Ishikawa (cell line): ENCODE measurements at regions not wholly inside any gene's neighbourhood (a gene's known extent, or its start where the extent isn't known, plus 50 kb on each side); places are given as distances from the start of the nearest gene placed in this dataset.

Experiments
- CEBPB ChIP-seq: IDR thresholded peaks from 2 replicates; pipeline ENCODE4 v1.6.1; 2012
- CREB1 ChIP-seq: IDR thresholded peaks from 2 replicates; pipeline ENCODE4 v1.6.1; 2012; ENCODE audit warnings: low read depth
- EGR1 ChIP-seq: IDR thresholded peaks from 2 replicates; pipeline ENCODE4 v1.6.1; 2012
- EP300 ChIP-seq: IDR thresholded peaks from 2 replicates; pipeline ENCODE4 v1.6.1; 2012; ENCODE audit warnings: borderline replicate concordance
- FOXM1 ChIP-seq: IDR thresholded peaks from 2 replicates; pipeline ENCODE4 v1.6.1; 2012; ENCODE audit warnings: low read depth, borderline replicate concordance
- MAX ChIP-seq: IDR thresholded peaks from 2 replicates; pipeline ENCODE4 v1.6.1; 2012
- NFIC ChIP-seq: IDR thresholded peaks from 2 replicates; pipeline ENCODE4 v1.6.1; 2012
- RAD21 ChIP-seq: IDR thresholded peaks from 2 replicates; pipeline ENCODE4 v1.6.1; 2012; ENCODE audit warnings: low read depth
- REST ChIP-seq: IDR thresholded peaks from 2 replicates; pipeline ENCODE4 v1.6.1; 2012; ENCODE audit warnings: low read depth, mild to moderate bottlenecking
- TAF1 ChIP-seq: IDR thresholded peaks from 2 replicates; pipeline ENCODE4 v1.6.1; 2012; ENCODE audit warnings: low read depth, mild to moderate bottlenecking
- TCF12 ChIP-seq: IDR thresholded peaks from 2 replicates; pipeline ENCODE4 v1.6.1; 2012; ENCODE audit warnings: low read depth
- TEAD4 ChIP-seq: IDR thresholded peaks from 2 replicates; pipeline ENCODE4 v1.6.1; 2012
- USF1 ChIP-seq: IDR thresholded peaks from 2 replicates; pipeline ENCODE4 v1.6.1; 2012
- YY1 ChIP-seq: IDR thresholded peaks from 2 replicates; pipeline ENCODE4 v1.6.1; 2012; ENCODE audit warnings: low read depth
- ZBTB7A ChIP-seq: IDR thresholded peaks from 2 replicates; pipeline ENCODE4 v1.6.1; 2012; ENCODE audit warnings: low read depth

GRCh38 chr5:122638581-122638980, 136.3 kb upstream of the SNX2 start:
- no peak for TF ChIP-seq USF1
- TF ChIP-seq NFIC, result no peak
- no peak for TF ChIP-seq EP300
- no peak for TF ChIP-seq CREB1
- no peak for TF ChIP-seq RAD21
- TF ChIP-seq FOXM1, result no peak
- no peak for TF ChIP-seq EGR1
- TF ChIP-seq TAF1, result no peak
- TF ChIP-seq TEAD4, result no peak

GRCh38 chr5:122639033-122639432, 135.8 kb upstream of the SNX2 start:
- no peak for TF ChIP-seq TCF12

DNA sequence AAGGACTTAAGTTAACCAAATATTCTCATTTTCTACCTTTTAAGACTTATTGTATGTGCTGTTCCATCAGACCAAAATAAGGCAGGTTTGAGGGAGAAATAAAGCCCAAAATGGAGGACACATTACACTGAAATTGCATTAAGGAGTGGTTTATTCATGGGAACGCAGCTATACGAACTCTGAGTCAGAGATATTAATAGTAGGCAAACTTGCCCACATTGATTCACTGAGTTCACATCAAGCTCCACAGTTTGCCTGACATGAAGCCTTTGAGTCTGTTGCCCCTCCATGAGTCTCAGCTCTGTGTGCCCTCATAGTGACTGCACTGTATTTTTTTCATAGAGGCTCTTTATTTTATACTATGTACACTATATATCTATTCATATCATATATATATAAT, 135.0 kb upstream of the SNX2 start:
- no peak for TF ChIP-seq EGR1
- no peak for TF ChIP-seq ZBTB7A
- TF ChIP-seq MAX, result no peak
- TF ChIP-seq TEAD4, result no peak
- no peak for TF ChIP-seq NFIC

DNA sequence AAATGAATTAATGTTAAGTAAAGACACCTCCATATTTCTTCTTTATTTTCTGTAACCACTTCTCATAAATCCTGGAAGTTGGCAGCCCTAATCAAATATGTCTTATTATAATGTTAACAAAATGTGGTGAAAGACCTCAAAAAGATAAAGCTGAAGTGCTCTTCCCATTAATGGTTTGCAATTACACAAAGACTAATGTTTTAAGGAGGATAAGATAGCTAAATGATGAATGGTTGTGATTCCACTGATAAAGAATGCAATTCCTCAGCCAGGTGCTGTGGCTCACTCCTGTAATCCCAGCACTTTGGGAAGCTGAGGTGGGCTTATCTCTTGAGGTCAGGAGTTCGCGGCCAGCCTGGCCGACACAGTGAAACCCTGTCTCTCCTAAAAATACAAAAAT, 125.8 kb upstream of the SNX2 start:
- TF ChIP-seq EP300, result no peak
- TF ChIP-seq MAX, result no peak
- TF ChIP-seq YY1, result no peak
- no peak for TF ChIP-seq REST
- no peak for TF ChIP-seq RAD21
- TF ChIP-seq TEAD4, result no peak
- TF ChIP-seq TAF1, result no peak
- TF ChIP-seq EGR1, result no peak
- TF ChIP-seq CEBPB, result no peak
- TF ChIP-seq USF1, result no peak
- no peak for TF ChIP-seq NFIC
- TF ChIP-seq CREB1, result no peak
- no peak for TF ChIP-seq FOXM1
- no peak for TF ChIP-seq ZBTB7A
- no peak for TF ChIP-seq TCF12

- TF ChIP-seq EGR1, result no peak
- no peak for TF ChIP-seq NFIC
- no peak for TF ChIP-seq EP300
- no peak for TF ChIP-seq FOXM1
- no peak for TF ChIP-seq TCF12
- TF ChIP-seq CEBPB, result no peak
- no peak for TF ChIP-seq ZBTB7A
- TF ChIP-seq USF1, result no peak
- no peak for TF ChIP-seq YY1
- TF ChIP-seq REST, result no peak
- TF ChIP-seq MAX, result no peak
- no peak for TF ChIP-seq TEAD4
- no peak for TF ChIP-seq TAF1
- TF ChIP-seq RAD21, result no peak
- no peak for TF ChIP-seq CREB1
Observed at GRCh38 chr5:122653087-122654017, 121.5 kb upstream of the SNX2 start.
